Stromal cell of bone marrow (primary cell): ENCODE measurements at regions not wholly inside any gene's neighbourhood (a gene's known extent, or its start where the extent isn't known, plus 50 kb on each side); places are given as distances from the start of the nearest gene placed in this dataset.
A peak's percentile ranks its signal among the peaks of the same experiment; 100 is the strongest.
"Not testable (repeated sequence)": the region's sequence is repeated elsewhere in the genome, so short reads cannot be mapped to it uniquely, and the experiment has no call there.

Experiments used
- DNase-seq: peaks from one replicate; pipeline ENCODE4 v3.0.0-alpha.2; 2012; ENCODE audit warnings: low read depth

DNA sequence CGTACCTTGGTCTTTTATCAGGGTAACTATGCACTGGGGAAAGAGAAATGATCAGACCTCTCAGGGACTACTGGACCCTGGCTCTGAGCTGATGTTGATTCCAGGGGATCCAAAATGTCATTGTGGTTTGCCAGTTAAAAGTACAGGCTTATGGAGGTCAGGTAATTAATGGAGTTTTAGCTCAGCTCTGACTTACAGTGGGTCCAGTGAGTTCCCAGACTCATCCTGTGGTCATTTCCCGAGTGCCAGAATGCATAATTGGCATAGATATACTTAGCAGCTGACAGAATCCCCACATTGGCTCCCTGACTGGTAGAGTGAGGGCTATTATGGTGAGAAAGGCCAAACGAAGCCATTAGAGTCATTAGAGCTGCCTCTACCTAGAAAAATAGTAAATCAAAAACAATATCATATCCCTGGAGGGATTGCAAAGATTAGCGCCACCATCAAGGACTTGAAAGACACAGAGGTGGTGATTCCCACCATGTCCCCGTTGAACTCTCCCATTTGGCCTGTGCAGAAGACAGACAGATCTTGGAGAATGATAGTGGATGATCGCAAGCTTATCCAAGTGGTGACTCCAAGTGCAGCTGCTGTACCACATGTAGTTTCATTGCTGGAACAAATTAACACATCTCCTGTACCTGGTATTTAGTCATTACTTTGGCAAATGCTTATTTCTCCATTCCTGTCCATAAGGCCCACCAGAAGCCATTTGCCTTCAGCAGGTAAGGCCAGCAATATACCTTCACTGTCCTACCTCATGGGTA is 152.4 kb downstream of the THBS2 start:
- no peak for DNase-seq

DNA sequence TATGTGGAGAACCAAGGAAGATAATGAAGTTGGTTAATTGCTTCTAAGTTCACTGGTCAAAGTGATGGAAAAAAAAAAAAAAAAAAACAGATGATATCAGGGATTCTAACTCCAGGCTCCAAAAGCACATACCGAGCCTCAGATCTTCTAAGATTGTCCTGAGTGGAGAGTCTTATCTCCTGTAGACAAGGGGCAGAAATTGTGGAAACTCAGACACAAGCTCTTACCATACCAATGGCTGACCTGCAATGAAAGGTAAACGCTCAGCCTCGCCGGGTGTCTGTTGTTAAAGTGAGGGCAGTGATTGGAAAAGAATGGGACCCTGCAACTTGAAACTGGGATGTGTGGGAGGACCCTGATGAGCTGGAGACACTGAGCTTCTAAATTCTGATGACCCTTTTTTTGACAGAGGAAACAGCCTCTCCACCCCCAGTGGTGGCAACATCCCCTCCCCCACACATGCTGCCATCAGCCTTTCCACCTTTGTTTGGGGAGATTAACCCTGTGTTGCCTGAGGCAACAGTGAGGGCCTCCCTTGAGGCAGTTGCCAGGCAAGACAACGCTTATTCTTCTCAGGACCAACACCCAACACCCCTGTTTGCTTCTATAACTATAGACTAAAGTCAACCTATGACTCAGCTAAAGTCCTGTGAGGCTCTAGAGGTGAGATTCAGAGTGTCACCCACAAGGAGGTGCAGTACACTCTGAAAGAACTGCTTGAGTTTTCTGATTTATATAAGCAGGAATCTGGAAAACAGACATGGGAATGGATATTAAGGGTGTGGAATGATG is 154.0 kb downstream of the THBS2 start:
- no peak for DNase-seq

DNA sequence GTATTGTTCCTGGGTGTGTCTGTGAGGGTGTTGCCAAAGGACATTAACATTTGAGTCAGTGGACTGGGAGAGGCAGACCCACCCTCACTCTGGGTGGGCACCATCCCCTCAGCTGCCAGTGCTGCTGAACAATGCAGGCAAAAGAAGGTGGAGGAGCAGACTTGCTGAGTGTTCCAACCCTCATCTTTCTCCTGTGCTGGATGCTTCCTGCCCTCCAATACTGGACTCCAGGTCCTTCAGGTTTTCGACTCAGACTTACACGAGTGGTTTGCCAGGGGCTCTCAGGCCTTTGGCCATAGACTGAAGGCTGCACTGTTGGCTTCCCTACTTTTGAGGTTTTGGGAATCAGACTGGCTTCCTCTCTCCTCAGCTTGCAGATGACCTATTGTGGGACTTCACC is 155.0 kb downstream of the THBS2 start:
- not testable (repeated sequence) for DNase-seq

DNA sequence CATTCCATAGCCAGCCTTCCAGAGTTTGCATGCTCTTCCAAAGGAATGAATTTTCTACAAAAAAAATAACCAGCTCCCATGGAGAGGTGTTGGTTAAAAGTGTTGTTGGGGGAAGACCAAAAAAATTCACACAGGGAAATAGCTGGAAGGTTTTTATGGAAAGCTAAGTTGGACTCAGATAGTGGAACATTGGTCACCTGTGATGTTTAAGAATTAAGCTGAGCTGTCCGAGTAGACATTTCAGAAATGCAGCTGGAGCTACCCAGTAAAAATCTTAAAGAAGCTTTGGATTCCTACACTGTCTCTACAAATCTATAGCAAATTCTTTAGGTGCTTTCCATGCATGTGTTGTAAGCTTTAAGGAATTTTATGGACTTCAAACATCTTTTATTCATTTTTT is 155.5 kb downstream of the THBS2 start:
- no peak for DNase-seq

DNA sequence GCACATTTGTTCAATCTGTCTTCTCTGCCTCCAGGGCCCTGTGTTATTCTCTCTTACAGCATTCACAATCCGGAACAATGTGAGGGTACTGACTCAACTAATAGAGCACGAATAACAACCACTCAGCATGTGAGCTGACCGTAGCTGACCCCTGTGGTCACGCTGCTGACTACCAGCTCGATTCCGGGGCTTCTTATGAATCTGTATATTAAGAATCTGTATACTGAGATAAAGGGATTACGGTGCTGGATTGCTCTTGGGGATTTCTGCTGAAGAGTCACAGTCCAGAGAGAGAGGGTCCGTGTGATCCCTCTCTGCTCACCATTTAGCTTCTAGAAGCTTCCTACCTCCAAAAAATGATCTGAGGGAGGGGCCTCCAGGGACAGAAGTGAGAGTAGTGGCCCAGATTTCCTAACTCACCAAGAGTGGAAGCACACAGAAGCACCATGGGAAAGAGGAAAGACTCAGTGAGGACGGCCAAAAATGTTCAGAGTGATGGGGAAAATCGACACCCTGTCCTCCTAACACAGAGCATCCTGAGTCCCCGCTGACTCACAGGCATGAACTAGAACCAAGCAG is 156.2 kb downstream of the THBS2 start:
- DNase-seq = peak; percentile 97

DNA sequence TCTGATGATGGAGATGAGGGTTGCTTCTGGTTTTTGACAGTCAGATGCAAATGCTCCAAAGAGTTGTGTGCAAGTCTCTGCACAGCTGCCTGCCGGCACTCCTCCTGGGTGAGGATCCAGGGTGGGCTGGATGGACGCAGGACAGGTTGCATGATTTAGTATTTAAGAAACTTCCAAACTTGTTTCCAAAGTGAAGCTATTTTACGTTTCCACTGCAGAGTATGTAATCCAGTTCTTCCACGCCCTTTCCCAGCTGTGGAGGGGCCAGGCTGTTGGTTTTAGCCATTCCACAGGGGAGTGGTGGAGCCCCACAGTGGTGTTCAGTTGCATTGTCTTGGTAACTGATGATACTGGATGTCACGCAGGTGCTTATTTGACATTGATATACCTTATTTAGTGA is 157.3 kb downstream of the THBS2 start:
- no peak for DNase-seq

DNA sequence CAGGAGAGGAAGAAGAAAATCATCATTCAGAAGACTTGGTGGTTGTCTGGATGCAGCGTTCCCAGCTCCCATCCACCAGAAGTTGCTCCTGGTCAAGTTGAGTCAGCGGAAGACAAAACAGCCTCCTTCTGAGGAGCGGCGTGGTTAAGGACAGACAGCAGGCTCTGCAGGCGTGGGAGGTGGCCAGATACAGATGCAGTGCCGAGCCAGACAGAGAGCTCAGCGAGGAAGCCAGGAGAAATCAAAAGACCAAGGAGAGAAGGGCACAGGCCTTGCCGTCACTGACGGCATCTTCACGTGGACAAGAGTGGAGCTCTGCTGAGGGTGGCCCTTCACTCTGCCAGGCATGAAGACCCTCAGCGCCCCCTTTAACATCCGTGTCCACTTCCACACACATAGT is 158.5 kb downstream of the THBS2 start:
- no peak for DNase-seq

DNA sequence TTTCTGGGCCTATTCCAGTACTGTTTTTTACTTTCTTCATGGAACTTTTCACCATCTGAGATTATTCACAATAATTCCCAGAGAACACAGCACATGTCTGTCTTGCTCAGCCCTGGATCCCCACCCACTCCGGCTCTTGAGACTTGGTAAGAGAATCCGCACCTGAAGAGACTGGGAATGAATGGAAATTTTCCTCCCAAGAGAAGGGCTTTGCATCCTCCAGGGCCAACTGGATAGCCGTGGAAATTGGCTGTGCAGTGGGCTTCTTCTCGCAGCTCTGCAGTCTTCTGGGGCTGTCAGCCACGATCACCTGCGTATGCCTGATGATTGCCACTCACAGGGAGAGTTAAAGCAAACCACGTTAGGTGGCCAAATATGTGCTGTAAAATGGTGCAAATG is 159.1 kb downstream of the THBS2 start:
- no peak for DNase-seq

DNA sequence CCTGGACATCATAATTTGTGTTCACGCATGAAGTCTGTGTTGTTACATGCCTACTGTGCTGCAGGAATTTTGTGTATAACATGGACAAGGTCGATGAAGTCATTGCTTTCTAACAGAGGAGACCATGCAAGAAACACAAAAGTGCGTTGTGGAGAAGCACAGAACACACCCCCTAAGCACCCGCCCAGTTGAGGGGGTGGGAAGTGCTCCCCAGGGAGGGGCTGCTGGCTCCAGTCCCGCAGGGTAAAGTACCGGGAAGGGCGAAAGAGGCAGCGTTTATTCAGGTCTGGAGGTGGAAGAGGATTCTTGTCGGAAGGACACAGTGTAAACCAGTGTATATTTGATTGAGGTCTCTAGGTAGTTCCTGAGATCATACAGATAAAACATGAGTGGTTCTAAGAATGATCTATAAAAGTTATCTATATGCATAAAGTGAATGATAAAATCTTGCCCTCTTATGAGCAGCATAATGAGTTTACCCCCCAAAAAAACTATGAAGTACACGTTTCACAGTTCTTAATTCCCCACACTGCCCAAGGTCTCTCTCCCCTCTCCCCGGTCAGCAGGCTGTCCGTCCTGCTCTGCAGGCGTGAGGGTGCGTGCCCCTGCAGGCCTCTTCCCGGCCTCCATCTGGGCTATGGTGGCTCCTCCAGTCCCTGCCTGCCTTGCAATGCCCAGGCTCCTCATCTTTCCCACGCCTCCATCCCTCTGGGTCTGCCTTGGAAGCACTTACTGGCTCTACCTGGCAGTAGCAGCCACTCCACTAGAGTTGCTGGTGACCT is 159.7 kb downstream of the THBS2 start:
- DNase-seq = no peak

DNA sequence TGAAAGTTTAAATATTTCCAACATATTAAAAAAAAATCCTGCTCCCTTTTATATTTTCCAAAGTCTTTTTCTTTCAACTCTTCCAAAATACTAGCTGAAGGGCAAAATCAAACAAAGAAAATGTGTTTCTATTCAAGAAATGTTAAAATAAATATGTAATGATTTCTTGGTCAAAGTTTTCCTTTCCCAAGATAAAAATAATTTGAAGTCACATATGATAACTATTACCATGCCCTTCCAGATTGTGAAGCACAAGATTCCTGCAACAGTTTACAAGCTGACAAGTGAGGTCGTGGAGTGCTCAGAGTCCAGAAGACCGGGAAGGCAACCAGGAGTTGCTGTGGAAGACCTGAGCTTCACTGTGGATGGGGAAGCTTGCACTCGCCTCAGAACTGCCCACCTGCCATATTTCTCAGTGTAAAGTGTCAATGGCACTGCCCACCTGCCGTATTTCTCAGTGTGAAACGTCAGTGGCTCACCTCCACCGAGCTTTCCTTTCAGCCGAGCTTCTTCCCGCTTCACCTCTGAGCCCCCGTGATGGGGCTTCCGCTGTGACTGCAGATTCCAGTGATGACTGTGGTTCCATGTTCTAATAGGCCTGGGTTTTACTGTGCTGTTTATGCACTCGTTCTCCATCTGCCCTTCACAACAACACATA is 160.5 kb downstream of the THBS2 start:
- DNase-seq = no peak

DNA sequence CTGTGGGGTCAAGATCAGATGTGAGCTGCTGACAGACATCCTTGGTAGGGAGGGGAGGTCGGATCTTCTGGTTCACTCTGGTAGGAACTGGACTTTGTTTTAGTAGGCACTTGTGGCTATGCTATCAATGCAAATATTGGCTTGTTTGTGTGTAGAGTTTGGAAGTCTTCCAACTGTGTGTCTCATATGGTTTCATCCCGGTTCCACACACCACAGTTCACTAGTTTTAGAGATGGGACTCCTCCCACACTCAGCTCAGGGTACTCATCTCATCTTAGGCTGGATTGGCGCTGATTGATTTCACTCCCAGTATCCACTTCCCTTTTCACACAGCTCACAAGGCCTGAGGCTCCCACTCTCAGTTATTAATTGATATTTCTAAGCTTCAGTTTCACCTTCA is 161.3 kb downstream of the THBS2 start:
- no peak for DNase-seq

DNA sequence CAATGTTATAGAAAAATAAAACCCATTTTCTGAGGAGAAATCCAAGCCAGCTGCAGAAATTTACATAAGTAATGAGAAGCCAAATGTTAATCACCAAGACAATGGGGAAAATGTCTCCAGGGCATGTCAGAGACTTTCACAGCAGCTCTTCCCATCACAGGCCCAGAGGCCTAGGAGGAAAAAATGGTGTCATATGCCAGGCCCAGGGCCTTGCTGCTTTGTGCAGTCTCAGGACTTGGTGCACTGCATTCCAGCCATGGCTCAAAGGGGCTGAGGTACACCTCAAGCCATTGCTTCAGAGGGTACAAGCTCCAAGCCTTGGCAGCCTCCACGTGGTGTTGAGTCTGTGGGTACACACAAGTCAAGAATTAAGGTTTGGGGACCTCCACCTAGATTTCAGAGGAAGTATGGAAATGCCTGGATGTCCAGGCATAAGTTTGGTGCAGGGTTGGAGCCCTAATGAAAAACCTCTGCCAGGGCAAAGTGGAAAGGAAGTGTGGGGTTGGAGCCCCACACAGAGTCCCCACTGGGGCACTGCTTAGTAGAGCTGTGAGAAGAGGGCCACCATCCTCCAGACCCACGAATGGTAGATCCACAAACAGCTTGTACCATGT is 163.0 kb downstream of the THBS2 start:
- not testable (repeated sequence) for DNase-seq

DNA sequence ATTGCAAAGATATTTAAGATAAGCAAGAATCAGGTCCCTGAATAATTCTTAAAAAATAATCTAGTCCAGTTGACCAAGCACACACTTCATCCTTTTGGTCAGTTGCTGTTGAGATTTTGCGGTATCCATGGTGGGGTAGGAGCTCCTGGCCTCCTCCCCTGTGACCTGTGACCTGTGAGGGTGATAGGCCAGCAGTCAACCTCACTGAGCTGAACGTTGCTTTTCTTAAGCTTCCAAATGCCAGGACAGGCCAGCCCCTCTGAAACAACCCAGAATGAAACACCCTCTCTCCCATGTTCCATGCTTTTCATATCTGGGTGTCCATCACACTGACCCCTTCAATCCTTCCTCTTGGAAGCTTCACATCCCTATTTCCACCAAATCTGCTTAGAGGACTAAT is 164.9 kb downstream of the THBS2 start:
- DNase-seq = no peak

DNA sequence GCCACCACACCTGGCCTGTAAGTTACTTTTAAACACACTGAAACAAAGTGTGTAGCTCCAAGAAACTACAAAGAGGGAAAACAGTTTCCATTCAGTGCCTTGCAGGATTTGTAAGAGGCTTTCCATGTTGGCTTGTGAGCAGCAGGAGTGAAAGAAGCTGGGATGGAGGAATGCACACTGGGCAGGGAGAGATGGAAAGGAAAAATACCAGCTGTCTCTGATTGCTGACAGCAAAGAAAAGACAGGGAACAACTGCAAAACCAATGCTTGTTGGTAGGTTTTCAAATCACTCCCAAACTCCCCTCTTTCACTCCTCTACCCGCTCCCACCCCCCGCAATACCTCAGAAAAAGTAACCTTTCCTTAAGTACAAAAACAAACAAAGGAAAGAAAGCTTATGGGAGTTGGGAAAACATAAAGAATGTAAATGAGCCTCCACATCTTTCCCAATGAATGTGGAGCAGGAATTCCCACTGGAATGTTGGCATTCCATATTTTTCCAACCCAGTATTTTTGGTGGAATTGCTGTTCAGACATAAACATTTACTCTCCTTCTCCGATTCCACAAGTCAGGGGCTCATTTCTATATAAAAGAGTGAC is 166.1 kb downstream of the THBS2 start:
- DNase-seq = no peak

DNA sequence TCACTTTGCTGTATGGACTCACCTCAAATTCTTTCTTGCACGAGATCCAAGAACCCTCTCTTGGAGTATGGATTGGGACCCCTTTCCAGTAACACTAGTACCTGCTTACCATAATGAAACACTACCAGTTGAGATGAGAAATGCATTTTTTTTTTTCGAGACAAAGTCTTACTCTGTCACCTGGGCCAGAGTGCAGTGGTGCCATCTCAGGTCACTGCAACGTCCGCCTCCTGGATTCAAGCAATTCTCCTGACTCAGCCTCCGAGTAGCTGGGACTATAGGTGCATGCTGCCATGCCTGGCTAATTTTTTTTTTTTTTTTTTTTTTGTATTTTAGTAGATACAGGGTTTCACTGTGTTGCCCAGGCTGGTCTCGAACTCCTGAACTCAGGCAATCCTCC is 167.0 kb downstream of the THBS2 start:
- not testable (repeated sequence) for DNase-seq

DNA sequence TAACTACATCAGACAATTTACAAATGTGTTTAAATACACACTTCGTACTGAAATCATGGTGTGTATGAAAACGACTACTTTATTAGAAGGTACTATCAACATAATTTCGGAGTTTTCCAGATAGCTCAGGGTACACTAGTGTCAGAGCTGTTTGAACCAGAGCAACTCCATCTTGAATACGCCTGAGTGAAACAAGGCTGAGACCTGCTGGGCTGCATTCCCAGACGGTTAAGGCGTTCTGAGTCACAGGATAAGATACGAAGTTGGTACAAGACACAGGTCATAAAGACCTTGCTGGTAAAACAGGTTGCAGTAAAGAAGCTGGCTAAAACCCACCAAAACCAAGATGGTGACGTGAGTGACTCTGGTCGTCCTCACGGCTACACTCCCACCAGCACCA is 167.6 kb downstream of the THBS2 start:
- DNase-seq = no peak

DNA sequence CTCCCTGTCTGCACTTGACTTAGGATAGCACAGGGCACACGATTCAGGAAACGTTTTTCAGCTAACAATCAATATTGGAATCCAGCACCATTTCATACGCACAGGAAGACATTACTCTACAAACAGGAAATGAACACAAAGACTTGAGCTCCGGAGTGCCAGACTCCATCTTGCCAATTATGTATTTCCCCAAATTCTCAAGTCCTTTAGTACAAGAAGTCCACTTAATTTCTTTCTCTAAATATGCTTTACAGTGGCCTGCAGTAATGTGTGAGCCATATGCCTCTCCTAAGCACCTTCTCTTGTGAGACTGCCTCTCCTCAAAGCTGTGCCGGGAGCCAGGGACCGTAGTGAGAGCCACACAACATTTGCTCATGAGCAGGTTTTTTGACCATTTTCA is 168.2 kb downstream of the THBS2 start:
- DNase-seq = no peak

DNA sequence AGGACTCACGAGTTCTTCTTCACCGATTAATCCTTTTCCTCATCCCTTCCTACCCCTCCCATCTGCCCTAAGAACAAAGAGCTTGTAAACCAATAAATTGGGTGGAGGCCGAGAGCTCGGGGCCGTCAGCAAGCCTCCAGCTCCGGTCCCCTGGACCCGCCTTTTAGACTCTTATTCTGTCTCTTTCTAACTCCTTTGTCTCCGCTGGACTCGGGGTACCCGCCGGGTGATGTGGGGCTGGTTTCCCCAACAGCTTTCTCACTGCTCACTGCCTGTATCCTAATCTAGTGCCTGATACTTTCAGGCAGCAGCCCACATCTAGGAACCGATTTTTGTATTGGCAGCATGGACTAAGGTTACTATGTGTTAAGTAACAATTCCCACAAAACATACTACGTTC is 169.1 kb downstream of the THBS2 start:
- DNase-seq = not testable (repeated sequence)

DNA sequence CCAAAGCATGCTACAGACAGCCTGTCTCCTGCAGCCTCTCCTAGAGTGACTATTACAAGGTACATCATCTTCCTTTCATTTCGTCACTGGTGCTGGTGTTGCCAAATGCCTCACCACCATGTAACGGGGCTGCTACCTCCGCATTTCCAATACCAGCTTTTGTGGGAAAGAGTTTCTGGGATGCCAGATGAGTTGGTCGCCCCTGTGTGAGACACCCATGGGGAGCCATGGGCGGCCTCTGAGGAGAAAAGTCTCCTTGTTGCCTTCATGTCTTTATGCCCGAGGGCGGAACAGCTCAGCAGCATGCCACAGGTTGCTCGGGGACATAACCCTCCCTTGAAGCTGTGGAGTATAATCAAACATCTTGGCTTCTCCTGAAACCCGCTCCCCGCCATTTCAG is 169.6 kb downstream of the THBS2 start:
- DNase-seq = no peak

DNA sequence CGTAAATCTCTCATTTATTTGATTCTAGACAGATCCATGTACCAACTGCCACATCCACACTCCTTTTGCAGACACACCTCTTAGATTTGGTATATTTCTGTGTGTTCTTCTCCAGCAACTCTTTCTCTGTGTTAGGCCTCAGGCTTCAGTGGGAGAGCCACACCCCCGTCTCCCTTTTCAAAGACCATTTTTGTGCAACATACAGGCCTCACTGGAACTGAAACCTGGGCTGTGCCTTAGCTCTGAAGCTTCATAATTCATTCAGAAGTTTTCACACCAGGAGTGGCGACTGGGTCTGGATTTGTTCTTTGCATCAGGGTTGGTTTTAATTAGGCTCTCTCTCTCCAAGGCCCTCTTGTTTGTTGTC is 170.2 kb downstream of the THBS2 start:
- DNase-seq = no peak
